Mesenchymal stem cell (in vitro differentiated cells and primary cell): ENCODE measurements at regions not wholly inside any gene's neighbourhood (a gene's known extent, or its start where the extent isn't known, plus 50 kb on each side); places are given as distances from the start of the nearest gene placed in this dataset.

Source experiments
- DNase-seq: peaks from one replicate; pipeline ENCODE4 v3.0.0-alpha.2; 2013
- H2AFZ ChIP-seq: one replicate; pipeline ENCODE4 v1.6.1; 2013; ENCODE audit warnings: low read depth, mild to moderate bottlenecking, control low read depth, inconsistent platforms, low read length, moderate library complexity
- H2AK5ac ChIP-seq: 2 replicates; pipeline ENCODE4 v1.6.1; 2013; ENCODE audit warnings: low read length, moderate library complexity, mild to moderate bottlenecking, inconsistent platforms; ENCODE audit not compliant: severe bottlenecking
- H2BK120ac ChIP-seq: one replicate; pipeline ENCODE4 v1.6.1; 2013; ENCODE audit warnings: low read depth, mild to moderate bottlenecking, inconsistent platforms, low read length, moderate library complexity
- H2BK12ac ChIP-seq, 2 experiments: one replicate each; pipeline ENCODE4 v1.6.1; 2013; ENCODE audit warnings: inconsistent platforms in 2 of 2, low read length in 2 of 2, mild to moderate bottlenecking in 2 of 2, moderate library complexity in 2 of 2, control low read depth in 1 of 2
- H2BK15ac ChIP-seq: one replicate; pipeline ENCODE4 v1.6.1; 2013; ENCODE audit warnings: mild to moderate bottlenecking, low read depth, inconsistent platforms; ENCODE audit not compliant: poor library complexity, severe bottlenecking
- H2BK5ac ChIP-seq: 2 replicates; pipeline ENCODE4 v1.6.1; 2013; ENCODE audit warnings: low read depth, mild to moderate bottlenecking, low read length, control low read depth, inconsistent platforms; ENCODE audit not compliant: poor library complexity, severe bottlenecking
- H3K14ac ChIP-seq, 2 experiments: one replicate each; pipeline ENCODE4 v1.6.1; 2013; ENCODE audit warnings: inconsistent platforms in 2 of 2, low read length in 2 of 2, control low read depth in 1 of 2, mild to moderate bottlenecking in 1 of 2, moderate library complexity in 1 of 2
- H3K18ac ChIP-seq, 2 experiments: one replicate each; pipeline ENCODE4 v1.6.1; 2013; ENCODE audit warnings: inconsistent platforms in 2 of 2, low read length in 2 of 2, control low read depth in 1 of 2, low read depth in 1 of 2, mild to moderate bottlenecking in 1 of 2
- H3K23ac ChIP-seq, 2 experiments: one replicate each; pipeline ENCODE4 v1.6.1; 2013; ENCODE audit warnings: inconsistent platforms in 2 of 2, low read length in 2 of 2, mild to moderate bottlenecking in 2 of 2, moderate library complexity in 2 of 2, control low read depth in 1 of 2
- H3K27ac ChIP-seq: 2 replicates; pipeline ENCODE4 v1.5.1; 2013; ENCODE audit warnings: mild to moderate bottlenecking, moderate library complexity, low read length, control low read depth, inconsistent platforms; ENCODE audit not compliant: poor library complexity, severe bottlenecking
- H3K27me3 ChIP-seq, 2 experiments: 2 replicates each; pipeline versions ENCODE4 v1.6.1 to v1.7.0; 2013; ENCODE audit warnings: low read length in 2 of 2, mild to moderate bottlenecking in 2 of 2, moderate library complexity in 2 of 2, control low read depth in 1 of 2, inconsistent platforms in 1 of 2; ENCODE audit not compliant: control insufficient read depth in 1 of 2, insufficient read depth in 1 of 2
- H3K36me3 ChIP-seq, 2 experiments: 2 replicates each; pipeline versions ENCODE4 v1.6.1 to v1.7.0; 2013; ENCODE audit warnings: low read length in 2 of 2, control low read depth in 1 of 2, inconsistent platforms in 1 of 2, low read depth in 1 of 2, mild to moderate bottlenecking in 1 of 2; ENCODE audit not compliant: insufficient read depth in 2 of 2, control insufficient read depth in 1 of 2
- H3K4ac ChIP-seq, 2 experiments: one replicate each; pipeline ENCODE4 v1.6.1; 2013; ENCODE audit warnings: inconsistent platforms in 2 of 2, low read length in 2 of 2, mild to moderate bottlenecking in 2 of 2, moderate library complexity in 2 of 2, control low read depth in 1 of 2, low read depth in 1 of 2
- H3K4me1 ChIP-seq: 2 replicates; pipeline ENCODE4 v1.6.1; 2013; ENCODE audit warnings: low read depth, low read length, control low read depth; ENCODE audit not compliant: control insufficient read depth, insufficient read depth
- H3K4me2 ChIP-seq: 2 replicates; pipeline ENCODE4 v1.6.1; 2013; ENCODE audit warnings: low read length, mild to moderate bottlenecking, inconsistent platforms; ENCODE audit not compliant: poor library complexity, severe bottlenecking
- H3K4me3 ChIP-seq, 2 experiments: 2 replicates each; pipeline versions ENCODE4 v1.5.1 to v1.7.0; 2013; ENCODE audit warnings: low read length in 2 of 2, mild to moderate bottlenecking in 2 of 2, control low read depth in 1 of 2, low read depth in 1 of 2; ENCODE audit not compliant: insufficient read depth in 1 of 2
- H3K79me1 ChIP-seq: replicated peaks from 2 replicates; pipeline ENCODE4 v1.6.1; 2013; ENCODE audit warnings: mild to moderate bottlenecking, control low read depth, low read length, inconsistent platforms; ENCODE audit not compliant: poor library complexity, severe bottlenecking
- H3K9ac ChIP-seq: 2 replicates; pipeline ENCODE4 v1.7.0; 2013; ENCODE audit warnings: mild to moderate bottlenecking, low read length, moderate library complexity
- H3K9me3 ChIP-seq: 2 replicates; pipeline ENCODE4 v1.7.0; 2013; ENCODE audit warnings: mild to moderate bottlenecking, low read length; ENCODE audit not compliant: control insufficient read depth
- H4K8ac ChIP-seq: one replicate; pipeline ENCODE4 v1.6.1; 2013; ENCODE audit warnings: inconsistent platforms, mild to moderate bottlenecking, low read length, moderate library complexity
- H4K91ac ChIP-seq: one replicate; pipeline ENCODE4 v1.6.1; 2013; ENCODE audit warnings: mild to moderate bottlenecking, low read length, inconsistent platforms
- WGBS: methylation state at CpG from one replicate; pipeline ENCODE4 v1.1.7; 2013; ENCODE audit warnings: mixed read lengths; 5-methylcytosine and 5-hydroxymethylcytosine counted together

DNA sequence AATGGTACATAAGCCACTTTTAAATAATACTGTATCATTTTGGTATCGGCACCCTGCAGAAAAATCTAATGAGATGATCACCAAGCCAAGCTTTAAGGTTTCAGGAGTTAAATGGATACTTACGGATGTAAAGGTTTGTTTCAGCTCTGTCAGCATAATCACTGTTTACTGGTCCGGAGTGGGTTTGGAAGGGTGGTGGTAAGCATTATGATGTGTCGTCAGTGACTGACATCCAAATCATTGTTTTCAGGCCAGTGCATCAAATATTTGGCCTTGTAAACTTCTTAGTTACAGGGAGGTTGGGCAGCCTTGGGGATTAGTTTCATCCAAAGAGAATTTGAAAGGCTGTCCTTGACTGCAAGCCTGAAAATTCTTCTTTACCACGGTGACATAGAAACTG lies 50.0 kb upstream of the ATL2 start:
- Histone ChIP-seq H2AK5ac (no peak overlapping the region), H2AFZ (no peak overlapping the region), H3K4ac (no peak overlapping the region), H3K9me3 (no peaks in the 10 kb centered on the region), H3K9ac (no peak overlapping the region), H2BK5ac (no peak overlapping the region), H3K79me1 (no peaks in the 10 kb centered on the region), H4K91ac (no peak overlapping the region), H2BK12ac (no peak overlapping the region), H3K18ac (no peak overlapping the region), H3K23ac (no peak overlapping the region), H3K36me3 (no peaks in the 10 kb centered on the region), H4K8ac (no peak overlapping the region), H2BK120ac (no peak overlapping the region), H3K4me2 (no peak overlapping the region), H3K4me3 (no peak overlapping the region), H3K14ac (no peak overlapping the region), H2BK15ac (no peak overlapping the region), H3K27ac (no peak overlapping the region), H3K27me3 (peaks cover 2 to 30% of the 10 kb centered on the region in 2 experiments), H3K4me1 (peaks cover 2% of the 10 kb centered on the region)
- WGBS: 91% methylated on average over 4 of the region's 5 CpGs
- no peak for DNase-seq
